ENCODE measurements at regions not wholly inside any gene's neighbourhood (a gene's known extent, or its start where the extent isn't known, plus 50 kb on each side); places are given as distances from the start of the nearest gene placed in this dataset.

- no peak for TF ChIP-seq CTCF (IDR thresholded peaks at IDR 0.05)
- TF ChIP-seq POLR2A (IDR thresholded peaks at IDR 0.05), result no peak
Measured at GRCh38 chr9:31745886-31746285, 638.6 kb upstream of the ACO1 start.
